ENCODE measurements at regions not wholly inside any gene's neighbourhood (a gene's known extent, or its start where the extent isn't known, plus 50 kb on each side); places are given as distances from the start of the nearest gene placed in this dataset.

DNA sequence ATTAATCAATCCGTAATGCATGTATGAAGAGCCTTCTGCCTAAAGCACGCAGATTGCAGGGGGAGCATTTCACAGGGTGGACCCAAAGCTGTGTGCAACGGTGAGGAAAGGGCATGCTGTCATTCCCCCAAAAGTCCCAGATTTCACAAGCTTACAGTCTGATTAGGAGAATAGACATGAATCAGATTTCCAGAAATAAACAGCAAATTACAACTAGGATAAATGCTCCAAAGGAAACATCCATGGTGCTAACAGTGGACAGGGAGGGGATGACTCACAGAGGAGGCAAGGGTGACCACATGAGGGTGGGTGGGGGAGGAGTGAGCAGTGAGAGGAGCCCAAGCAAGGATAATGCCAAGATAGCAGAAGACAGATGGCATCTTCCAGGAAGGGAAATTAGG lies 258.4 kb upstream of the TAS2R1 start:
- TF ChIP-seq, protein P1, sequence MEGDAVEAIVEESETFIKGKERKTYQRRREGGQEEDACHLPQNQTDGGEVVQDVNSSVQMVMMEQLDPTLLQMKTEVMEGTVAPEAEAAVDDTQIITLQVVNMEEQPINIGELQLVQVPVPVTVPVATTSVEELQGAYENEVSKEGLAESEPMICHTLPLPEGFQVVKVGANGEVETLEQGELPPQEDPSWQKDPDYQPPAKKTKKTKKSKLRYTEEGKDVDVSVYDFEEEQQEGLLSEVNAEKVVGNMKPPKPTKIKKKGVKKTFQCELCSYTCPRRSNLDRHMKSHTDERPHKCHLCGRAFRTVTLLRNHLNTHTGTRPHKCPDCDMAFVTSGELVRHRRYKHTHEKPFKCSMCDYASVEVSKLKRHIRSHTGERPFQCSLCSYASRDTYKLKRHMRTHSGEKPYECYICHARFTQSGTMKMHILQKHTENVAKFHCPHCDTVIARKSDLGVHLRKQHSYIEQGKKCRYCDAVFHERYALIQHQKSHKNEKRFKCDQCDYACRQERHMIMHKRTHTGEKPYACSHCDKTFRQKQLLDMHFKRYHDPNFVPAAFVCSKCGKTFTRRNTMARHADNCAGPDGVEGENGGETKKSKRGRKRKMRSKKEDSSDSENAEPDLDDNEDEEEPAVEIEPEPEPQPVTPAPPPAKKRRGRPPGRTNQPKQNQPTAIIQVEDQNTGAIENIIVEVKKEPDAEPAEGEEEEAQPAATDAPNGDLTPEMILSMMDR (conservative IDR thresholded peaks at IDR 0.05), result no peak
- no peak for TF ChIP-seq EZH2 (IDR thresholded peaks at IDR 0.05; ENCODE audit: low read depth)
